Stimulated activated CD4-positive, alpha-beta T cell treated with anti-CD3 and anti-CD28 coated beads, Interleukin-4, amount 100 ng/mL, for 48 hours (primary cell): ENCODE measurements at regions not wholly inside any gene's neighbourhood (a gene's known extent, or its start where the extent isn't known, plus 50 kb on each side); places are given as distances from the start of the nearest gene placed in this dataset.
"Not testable (repeated sequence)": the region's sequence is repeated elsewhere in the genome, so short reads cannot be mapped to it uniquely, and the experiment has no call there.

Experiments used
- DNase-seq, 2 donors: peaks; one replicate each; pipeline ENCODE4 v3.0.0-alpha.2; 2020; ENCODE audit warnings: low read depth in 2 of 2

DNA sequence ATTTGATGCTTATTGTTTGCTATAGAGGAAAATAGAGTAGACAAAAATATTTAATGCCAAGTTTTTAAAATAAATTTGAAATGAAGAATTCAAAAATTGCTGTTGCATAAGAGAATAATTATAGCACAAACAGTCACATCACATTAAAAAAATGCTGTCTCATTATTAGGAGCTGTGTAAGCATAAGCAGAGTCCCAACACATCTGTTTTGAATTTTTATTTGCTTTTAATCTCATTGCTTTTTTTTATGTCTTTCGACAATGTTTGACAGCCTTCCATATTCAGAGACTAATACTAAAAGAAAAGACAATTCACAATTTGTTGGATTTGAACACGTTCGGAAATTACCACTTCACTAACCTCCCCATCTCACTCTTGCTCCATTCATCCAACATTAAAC is 143.5 kb downstream of the TFPI2 start:
- DNase-seq: no peak

DNA sequence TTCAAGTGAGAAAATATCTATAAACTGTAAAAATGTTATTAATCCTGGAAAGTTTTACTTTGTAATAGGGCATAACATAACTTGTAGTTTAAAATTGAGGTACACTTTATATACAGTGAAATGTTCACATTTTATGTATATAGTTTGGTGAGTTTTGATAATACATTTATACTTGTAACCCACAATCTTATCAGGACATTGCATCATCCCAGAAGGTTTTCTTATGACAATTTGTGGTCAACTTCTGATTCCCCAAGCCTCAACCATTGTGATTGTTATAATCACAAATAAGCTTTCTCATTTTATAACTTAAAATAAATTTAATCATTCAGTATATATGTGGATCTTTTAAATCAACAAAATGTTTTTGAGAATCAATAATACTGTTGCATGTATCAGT is 151.1 kb downstream of the TFPI2 start:
- DNase-seq: no peak

DNA sequence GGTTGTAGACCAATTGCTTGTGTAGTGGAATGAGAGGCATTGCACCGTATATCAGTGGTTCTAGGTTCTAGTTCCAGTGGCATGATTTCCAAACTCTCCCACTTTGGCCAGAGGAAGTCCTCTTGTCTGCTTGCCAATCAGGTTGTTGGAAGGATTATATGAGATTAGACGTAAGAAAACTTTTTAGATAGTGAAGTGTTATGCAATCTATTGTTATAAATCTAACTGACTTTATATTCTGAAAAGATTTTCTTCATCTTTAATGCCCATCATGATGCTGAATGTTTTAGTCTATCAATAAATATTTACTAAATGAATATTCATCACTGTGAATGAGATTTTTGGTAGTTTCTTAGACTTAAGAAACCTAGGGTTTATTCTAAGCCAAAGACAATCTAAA is 152.6 kb downstream of the TFPI2 start:
- DNase-seq: no peak

DNA sequence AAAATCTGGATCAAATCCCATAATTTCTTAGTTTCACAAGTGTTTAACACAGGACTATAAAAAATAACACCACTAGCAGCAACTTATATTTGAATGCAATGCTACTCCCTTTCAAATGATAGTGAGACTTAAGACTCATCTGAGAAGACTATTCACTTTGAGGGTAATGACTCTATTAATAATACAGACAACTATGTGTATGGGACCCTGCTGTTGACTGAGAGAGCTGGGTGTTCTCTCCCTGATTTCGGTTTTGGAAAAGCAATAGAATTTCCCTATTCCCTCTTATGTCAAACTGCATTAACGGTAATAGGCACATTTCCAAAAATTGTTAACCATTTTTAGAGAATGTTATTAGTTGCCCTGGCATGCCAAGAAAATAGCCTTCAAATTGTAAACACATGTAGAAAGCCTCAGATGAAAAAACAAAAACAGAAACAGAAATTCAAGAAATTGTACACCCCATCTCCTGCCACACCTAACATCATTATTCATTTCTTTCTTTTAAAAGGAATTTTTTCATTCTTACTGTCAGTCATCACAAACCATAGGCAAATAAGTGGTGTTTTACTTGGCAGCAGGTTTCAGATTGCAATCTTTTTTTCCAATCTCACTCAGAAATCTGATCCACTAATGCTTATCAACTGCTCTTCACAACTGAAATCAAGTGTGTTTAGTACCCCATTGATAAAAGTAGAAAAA is 153.7 kb downstream of the TFPI2 start:
- DNase-seq: no peak

DNA sequence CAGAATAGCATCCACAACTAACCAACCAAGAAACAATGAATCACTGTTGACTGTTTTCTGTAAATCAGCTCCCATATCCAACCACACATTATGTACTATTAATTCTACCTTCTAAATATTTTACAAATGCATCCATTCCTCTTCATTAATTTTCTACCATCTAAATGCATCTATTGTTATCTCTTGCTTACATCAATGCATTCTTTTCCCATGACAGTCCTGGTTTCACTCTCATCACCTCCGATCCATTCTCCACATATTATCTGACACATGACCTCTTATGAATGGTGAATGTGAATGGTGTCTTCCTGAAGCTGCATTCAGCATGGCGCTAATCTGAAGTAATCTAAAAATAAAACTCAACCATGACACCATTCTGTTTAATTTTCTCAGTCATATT is 153.8 kb upstream of the CALCR start:
- no peak for DNase-seq

DNA sequence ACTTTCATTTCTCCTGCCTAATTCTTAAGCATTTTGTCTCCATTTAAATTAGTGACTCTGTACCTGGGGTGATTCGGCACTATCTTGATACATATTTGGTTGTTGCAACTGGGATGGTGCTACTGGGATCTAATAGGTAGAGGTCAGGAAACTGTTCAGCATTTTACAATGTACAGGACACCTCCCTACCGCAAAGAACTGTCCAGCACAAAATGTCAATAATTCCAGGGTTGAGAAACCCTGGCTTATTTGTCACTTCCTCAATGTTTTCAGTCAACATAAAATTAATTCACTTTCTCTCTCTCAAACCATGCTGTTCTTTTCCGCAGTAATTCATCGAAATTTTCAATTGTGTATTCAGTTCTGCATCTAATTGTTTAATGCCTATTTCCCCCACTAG is 151.4 kb upstream of the CALCR start:
- DNase-seq: no peak

DNA sequence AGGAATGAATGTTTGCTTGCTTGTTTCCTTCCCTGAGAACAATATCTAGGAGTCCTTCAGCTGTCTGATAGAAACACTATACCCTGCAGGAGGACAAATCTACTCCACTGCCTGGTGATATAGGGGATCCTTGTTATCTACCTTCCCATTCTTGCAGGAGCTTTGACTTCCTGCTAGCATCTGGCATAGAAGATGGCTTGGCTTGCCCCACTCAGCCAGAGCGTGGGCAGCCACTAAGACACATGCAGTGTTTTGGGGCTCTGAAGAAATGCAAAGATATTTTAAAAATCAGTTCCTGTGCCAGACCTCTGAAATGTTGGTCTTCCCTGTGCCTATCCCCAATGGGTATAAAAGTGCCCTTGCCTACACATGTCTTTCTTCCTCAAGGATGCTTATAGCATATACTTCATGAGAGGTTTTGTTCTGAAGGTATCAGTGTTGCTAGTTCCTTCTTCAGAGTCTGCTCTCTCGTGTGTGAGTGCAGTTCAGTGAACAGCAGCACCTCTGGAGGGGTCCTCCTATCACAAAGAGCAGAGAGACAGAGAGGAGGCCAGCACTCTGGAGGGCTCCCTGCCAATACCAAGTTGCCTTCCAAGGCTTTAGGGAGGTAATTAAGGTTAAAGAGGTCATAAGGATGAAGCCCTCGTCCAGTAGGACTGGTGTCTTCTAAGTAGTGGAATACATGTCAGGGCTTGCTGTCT is 149.1 kb upstream of the CALCR start:
- no peak for DNase-seq

DNA sequence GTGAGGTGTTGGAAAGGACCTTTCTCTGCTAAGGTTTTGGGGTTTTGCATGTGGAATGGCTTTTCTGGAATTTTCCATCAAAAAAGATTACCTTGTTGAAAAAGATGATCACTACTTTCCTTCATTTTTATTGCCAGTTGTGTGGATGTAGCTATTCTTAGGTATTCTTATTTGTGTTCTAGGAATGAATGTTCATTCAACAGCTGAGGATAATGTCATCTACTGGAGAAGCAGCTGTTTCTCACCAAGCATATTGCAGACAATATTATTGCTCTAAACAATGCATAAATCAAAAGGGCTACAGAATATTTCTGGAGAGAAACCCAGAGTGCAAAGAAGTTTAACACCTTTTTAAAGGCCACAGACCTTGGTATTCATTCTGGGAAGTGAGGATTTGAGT is 145.6 kb upstream of the CALCR start:
- DNase-seq: no peak

DNA sequence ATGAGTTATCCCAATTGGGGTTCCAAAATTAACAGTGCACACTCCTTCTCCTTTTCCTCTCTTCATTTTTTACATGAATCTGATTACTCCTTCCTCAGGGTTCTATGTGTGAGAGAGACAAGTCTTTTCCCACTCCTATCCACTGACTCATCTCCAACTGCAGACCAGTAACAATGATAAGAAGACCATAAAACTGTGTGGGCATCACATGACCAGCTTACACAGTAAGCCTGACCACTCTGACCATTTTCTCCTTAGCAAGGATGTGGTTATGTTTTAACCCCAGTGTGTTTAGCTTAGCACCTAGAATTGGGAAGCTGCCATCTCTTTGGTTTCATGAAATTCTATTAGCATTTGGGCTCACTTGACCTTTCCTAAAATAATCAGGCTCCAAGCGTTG is 145.0 kb upstream of the CALCR start:
- no peak for DNase-seq

DNA sequence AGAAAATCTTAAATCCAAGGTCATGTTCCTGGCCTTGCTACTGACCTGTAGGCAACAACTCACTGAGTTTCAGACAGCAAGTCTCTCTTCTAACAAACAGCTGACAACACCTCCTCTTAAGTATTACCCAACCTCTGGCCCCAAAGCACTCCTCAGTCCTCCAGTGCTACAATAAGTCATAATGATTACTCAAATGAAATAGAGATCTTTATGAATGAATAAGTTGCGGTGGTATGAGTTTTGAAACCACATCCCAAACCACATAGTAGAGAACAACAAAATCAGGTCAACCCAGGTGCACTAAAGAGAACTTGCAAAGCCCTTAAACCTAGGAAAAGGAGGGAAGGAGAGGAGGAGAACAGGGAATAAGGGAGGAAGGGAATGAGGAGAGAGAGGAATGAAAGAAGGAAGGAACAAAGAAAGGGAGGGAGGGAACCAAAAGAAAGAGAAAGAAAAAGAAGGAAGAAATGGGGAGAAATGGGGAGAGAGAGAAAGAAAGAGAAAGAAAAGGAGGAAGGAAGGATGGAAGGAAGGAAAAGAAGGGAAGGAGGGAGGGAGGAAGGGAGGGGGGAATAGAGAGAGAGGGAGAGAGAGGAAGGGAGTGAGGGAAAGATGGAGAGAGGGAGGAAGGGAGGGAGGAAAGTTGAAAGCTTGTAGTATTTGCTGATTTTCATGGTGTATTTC is 142.8 kb upstream of the CALCR start:
- DNase-seq: no peak

DNA sequence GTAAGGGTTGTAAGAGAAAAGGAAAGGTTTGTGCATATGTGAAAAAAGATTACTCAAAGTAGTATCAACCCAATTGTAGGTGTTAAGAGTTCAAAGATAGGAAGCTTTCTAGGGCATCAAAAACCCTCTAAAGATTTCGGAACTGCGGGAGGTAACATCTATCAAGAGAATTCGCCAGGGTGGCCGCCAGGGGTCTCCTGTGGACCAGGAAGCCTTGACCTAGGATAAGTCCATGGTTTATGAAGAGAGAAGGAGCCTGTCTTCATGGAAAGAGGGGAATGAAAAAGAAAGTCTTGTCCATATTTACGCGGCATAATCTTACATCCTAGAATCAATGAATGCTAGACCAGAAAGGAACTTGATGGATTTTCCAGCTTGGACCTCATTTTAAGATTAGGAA is 140.7 kb upstream of the CALCR start:
- DNase-seq: peak in 1 of 2 donors; percentile 9

DNA sequence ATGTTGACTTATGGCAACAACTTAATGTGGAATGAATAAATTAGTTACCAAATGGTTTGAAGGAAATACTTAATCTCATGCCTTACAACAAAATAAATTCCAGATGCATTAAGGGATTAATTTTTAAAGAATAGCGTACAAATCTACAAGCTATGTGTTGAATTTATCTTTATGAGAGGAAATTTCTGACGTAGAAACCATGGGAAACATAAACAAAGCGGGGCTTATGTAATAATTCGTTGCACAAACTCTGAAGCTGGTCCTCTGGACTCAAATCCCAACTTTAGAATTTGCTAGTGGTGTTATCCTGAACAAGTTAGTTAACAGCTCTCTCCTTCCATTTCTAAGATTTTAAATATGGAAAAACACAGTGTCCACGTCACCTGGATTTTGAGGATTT is 137.4 kb upstream of the CALCR start:
- DNase-seq: no peak

DNA sequence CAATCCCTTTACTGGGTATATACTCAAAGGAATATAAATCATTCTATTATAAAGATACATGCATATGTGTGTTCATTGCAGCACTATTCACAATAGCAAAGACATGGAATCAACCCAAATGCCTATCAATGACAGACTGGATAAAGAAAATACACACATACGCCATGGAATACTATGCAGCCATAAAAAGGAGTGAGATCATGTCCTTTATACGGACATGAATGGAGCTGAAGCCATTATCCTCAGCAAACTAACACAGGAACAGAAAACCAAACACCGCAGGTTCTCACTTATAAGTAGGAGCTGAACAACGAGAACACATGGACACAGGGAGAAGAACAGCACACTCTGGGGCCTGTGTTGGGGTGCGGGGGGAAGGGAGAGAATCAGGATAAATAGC is 133.7 kb upstream of the CALCR start:
- DNase-seq: not testable (repeated sequence)

DNA sequence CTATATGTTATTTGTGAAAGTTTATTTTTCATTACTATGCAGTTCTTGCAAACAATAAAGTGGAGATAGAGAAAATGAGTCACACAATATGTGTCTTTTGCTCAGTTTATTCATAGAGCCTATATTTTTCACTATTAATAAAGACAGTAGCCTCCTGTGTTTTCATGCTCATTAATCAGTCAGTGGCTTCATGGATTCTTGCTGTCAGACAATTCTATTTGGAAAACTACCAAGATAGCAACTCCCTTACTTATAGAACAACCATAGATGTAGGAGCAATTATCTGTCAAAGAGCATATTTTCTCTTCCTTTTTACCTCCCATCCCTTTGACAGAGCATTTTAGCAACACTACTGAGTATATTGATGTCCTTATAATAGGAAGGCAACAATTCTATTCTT is 132.7 kb upstream of the CALCR start:
- no peak for DNase-seq

DNA sequence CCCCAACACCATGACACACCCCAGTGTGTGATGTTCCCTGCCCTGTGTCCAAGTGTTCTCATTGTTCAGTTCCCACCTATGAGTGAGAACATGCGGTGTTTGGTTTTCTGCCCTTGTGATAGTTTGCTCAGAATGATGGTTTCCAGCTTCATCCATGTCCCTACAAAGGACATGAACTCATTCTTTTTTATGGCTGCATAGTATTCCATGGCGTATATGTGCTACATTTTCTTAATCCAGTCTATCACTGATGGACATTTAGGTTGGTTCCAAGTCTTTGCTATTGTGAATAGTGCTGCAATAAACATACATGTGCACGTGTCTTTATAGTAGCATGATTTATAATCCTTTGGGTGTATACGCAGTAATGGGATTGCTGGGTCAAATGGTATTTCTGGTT is 131.6 kb upstream of the CALCR start:
- not testable (repeated sequence) for DNase-seq

DNA sequence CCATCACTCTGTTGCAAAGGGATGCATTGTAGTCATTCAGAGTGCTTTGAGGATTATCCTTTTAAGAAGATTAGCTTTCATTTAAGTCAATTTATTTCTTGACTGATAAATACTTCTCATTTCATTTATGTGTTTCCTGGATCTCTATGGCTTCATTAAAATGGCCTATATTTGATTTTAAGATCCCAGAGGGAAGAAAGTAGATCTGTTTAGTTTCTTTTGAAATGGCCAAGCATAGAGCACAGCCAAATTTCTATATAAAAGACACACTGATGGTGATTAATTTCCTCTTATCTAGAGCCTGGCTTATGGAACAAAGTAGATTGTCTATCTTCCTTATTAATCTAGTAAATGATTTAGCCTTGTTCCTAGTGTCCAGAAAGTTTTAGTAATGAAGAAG is 129.7 kb upstream of the CALCR start:
- no peak for DNase-seq

DNA sequence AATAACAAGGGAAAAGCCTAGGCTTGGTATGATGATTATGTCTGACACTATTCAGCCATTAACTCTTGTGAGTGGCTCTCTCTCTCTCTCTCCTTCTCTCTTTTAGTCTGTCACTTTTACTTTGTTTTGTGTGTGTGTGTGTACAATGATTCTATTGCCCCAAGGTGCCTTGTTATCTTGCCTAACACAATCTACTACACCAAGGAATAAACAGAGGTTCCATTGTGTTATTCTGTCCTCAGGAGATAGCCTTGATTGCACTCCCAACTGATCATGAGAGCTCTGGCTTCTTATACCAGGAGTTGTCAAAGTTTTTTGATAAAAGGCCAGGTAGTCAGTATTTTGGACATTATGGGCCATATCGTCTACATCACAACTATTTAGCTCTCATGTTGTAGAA is 123.4 kb upstream of the CALCR start:
- DNase-seq: no peak

DNA sequence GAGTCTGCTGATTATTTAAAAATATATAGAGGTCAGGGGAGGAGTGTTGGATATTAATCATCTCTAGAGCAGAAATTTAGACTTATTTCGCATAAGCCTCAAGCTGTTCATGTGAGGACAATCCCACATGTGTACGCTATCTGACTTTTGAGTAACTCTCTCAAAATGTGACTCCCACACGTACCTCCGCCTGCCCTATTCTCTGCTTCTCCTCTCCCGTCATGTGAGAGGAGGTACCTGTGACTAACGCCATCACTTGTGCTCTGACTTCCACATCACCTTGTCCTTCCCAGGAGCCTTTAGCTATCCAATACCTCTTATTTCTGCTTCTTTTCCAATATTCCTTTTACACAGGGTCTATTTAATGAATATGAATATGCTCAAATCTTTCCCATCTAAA is 119.3 kb upstream of the CALCR start:
- no peak for DNase-seq

DNA sequence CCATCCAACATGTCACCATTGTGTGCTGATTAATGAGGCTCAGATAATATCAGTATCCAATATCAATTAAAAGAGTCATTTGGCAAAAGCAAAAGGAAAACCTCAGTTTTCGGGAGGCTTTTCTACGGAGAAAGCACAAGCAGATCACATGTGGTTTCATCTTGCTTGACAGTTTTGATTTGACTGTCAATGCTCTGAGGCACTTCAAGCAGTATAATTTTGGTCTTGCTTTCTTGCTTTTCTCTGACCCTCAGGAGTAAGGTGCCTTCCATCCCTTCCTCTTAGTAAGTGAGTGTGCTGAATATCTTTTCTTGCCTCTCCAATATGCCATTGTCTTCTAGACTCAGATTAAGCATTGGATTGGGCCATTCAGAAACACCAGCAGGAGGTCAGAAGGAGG is 115.5 kb upstream of the CALCR start:
- DNase-seq: no peak

DNA sequence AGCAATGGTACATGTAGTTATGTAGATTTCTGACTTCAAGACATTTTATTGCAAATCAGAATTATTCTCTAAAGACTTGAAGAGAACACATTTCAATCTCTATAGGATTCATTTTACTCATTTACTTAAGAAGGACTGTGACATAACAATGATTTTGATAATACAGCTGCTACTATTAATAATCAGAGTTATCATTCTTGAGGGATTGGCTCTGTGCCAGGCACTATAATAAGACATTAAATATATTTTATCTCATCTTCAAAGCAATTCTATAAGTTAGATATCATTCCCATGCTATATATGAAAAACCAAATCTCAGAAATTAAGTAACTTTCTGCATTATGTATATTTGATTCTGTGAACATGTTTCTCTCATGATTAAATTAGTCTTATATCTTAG is 103.7 kb upstream of the CALCR start:
- DNase-seq: no peak

DNA sequence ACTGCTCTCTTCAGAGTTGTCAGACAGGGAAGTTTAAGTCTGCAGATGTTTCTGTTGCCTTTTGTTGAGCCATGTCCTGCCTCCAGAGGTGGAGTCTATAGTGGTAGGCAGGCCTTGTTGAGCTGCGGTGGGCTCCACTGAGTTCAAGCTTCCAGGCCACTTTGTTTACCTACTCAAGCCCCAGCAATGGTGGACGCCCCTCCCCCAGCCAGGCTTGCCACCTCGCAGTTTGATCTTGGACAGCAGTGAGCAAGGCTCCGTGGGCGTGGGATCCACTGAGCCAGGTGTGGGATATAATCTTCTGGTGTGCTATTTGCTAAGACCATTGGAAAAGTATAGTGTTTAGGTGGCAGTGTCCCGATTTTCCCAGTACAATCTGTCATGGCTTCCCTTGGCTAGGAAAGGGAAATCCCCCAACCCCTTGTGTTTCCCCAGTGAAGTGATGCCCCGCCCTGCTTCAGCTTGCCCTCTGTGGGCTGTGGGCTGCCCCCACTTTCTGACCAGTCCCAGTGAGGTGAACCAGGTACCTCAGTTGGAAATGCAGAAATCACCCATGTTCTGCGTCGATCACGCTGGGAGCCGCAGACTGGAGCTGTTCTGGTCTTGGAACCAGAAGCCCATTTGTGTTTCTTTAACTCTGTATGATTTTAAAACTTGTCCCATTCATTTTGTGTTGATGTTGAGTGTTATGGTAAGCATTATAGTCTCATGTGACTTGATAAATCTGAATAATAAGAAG is 89.2 kb upstream of the CALCR start:
- DNase-seq: no peak

DNA sequence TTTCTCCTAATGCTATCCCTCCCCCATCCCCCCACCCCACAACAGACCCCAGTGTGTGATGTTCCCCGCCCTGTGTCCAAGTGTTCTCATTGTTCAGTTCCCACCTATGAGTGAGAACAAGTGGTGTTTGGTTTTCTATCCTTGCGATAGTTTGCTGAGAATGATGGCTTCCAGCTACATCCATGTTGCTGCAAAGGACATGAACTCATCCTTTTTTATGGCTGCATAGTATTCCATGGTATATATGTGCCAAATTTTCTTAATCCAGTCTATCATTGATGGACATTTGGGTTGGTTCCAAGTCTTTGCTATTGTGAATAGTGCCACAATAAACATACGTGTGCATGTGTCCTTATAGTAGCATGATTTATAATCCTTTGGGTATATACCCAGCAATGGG is 83.6 kb upstream of the CALCR start:
- not testable (repeated sequence) for DNase-seq
